ENCODE measurements at regions not wholly inside any gene's neighbourhood (a gene's known extent, or its start where the extent isn't known, plus 50 kb on each side); places are given as distances from the start of the nearest gene placed in this dataset.
"Not testable (repeated sequence)": the region's sequence is repeated elsewhere in the genome, so short reads cannot be mapped to it uniquely, and the experiment has no call there.

DNA sequence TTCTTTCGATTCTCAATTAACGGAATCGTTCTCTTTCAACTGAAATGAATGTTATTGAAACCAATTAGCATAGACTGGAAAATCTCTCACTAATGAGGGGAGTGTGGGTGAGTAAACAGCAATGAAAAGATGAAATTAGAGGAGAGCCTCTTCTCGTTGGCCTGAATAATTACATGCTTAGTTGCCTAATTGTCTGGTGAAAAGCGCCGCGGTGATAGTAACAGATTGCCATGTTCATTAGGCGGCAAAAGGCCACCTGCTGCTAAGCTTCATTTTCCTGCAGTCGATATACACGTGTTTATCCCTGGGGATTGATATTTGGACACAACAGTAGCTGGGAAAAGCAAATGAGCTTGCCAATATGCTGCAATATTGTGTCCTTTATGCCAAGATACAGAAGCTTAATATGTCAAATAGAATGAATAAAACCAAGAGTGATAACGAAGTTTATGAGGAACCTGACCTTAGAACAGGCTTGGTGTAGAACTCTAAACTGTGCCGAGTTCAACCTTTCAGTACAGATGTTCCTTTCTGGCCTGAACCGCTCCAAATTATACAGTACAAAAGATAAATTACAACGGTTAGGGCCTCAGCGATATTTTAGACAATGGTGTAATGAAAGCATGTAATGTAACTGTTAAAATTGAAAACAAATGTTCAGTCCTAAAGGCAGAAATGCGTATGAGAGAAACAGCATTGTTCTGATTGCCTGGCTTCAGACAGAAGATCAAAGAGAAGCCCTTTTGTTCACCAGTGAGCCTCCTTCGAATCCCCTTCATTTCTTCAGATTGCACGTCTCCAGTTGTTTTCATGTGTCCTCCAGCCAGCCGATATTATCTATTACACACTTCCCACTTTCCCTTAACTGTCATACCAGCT, 185.2 kb downstream of the SHOX2 start:
- no peak for DNase-seq

DNA sequence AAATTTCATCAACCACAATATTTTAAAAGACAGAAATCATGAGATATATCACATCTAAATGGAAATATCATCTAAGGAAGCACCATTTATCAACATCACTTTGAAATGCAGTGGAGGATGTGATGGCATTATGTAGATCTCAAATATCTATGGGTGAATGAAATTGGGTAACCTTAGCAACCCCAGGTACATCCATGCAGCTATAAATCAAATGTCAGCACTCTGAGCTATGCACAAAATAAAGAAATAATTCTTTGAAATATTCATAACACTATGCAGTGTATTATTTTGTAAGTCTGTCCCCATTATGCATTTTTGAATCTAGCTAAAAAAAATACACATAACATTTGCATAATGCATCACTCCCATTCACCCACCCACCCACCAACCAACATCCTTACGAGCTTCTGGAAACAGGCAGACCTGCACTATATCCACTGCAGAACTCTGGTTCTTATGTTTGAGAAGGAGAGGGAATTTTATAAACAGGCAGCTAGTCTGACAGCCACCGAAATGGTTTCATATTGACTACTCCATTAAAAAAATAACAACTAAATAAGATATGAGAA, 186.8 kb downstream of the SHOX2 start:
- no peak for DNase-seq

DNA sequence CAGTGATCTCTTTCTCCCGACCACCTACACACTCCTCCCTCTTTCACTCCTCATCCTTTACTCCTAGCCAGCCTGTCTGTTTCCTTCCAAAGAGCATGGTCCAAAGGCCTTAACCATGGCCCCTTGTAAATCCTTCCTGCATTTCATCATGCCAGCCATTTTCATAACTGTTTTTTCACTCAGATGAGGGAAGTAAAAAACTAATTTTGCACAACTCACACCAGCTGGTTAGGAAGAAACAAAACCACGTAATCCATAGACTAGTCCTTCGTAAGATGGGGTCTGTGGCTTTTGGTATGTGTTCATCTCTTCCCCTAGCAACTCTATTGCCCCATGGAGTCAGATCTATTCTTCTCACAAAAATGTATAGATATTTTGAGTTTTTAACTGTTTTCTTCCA, 187.8 kb downstream of the SHOX2 start:
- DNase-seq: no peak

DNA sequence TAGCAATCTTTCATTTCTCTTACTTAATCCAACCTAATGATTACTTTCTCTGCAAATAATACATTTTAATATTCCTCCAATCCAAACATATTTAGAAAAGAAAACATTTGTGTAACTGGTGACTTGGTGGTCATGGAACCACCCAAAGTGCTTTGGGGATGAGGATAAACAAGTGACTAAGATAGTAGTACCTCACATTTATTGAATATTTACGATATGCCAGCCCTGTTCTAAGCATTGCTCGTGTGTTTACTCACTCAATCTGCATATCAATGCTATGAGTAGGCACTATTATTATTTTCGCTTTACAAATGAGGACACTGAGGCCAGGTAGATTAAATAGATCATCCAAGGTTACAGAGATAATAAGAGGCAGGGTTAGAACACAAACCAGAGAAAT, 189.5 kb downstream of the SHOX2 start:
- DNase-seq: no peak

DNA sequence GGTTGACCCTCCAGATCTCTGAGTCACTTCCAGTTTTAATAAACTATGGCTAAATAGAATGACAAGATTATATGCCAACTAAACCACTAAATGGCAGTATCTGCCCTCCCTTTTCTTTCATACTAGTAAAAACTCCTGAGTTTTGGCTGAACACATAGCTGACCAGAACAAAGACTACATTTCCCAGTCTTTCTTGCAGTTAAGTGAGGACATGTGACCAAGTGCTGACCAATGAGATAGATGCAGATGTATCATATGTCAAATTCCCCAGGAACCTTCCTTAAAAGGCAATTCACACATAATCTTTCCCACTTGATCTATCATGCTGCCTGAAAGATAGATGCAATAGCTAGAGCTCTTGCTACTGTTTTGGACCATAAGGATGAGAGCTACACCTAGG, 191.3 kb downstream of the SHOX2 start:
- no peak for DNase-seq

DNA sequence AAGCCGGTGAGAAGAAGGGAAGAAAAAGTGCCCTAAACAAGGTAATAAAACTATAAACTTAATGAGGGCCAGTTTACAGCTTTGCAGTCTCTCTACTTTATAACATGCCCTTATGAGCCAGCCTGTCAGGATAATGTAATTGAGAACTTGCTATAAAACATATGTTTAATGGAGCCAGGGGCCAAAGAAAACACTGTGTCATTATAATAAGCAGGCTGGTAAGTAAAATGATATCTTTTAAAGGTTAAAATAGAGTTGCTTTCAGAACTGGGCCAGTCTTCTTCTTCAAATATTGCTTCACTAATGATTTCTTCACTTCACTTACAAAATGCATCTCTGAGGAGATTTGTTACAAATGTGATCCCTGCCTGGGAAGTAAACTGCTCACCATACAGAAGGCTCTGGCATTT, 192.5 kb downstream of the SHOX2 start:
- no peak for DNase-seq

DNA sequence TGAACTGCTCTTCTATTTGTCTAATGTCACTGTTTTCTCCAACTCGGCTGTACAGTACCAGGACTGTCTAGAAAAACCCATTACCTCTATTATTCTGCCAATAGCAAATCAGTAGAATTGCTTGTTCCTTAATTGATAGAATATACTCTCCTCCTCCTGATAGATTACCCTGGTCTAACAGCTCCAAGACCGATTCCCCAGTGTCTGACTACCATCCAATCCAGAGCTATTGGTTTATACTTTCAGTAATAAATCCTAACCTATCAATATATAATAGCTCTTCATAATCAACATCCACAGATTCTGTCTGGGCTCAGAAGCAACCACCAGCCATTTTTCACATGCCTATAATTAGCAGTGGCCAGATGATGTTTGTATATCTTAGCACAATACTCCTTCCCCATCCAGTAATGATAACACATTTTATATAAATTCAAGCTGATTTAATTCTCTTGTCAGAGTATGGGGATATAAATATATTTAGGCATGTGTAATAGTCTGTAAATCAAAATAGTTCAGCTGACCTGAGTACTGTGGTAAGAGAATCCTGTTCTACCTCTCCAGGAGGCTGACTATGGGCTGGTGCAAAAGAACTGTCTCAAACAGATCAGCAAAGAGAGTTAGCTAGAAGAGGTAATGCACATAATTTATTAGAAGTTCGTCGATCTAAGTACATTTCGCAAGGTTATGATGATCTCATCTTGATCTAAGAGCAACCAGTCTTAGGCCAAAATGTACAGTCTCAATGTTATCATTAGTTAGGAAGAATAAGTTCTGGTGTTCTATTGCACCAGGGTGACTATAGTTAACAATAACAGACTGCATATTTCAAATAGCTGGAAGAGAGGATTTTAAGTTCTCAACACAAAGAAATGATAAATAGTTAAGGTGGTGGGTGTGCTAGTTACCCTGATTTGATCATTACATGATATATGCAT, 193.4 kb downstream of the SHOX2 start:
- DNase-seq: no peak

DNA sequence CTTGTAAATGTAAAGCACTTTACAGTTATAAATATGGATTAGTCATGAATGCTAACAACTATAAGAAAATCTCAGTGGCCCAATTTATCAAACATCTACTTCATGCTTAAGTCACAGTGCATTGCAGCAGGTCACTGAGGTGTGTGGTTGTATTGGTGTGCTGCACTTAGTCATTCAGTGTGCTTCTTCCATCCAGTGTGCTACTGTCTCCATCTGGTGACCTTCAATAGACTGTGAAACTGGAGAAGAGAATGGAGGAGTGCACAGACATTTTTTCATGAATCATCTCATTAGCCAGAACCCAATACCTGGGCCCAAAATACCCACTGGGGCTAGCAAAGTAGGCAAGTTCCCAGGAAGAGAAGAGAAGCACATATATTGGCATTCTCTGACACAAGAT, 199.6 kb downstream of the SHOX2 start:
- DNase-seq: no peak

DNA sequence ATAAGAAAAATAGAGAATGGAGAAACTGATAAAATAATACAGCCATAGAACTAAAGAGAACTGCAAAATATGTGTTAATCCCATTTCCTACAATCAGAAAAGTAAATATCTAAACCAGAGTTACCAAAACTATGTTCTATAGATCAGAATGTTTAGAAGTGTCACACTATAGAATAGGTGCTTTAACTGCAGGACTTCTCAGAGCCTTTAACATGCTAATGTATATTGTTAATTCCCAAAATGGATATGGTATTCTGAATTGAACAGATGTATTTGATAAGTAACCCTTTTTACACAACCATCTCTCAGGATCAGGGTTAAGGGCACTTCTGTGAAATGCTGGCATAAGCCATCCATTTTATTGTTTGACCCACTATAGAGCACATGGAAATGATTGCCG, 200.3 kb downstream of the SHOX2 start:
- DNase-seq: no peak

DNA sequence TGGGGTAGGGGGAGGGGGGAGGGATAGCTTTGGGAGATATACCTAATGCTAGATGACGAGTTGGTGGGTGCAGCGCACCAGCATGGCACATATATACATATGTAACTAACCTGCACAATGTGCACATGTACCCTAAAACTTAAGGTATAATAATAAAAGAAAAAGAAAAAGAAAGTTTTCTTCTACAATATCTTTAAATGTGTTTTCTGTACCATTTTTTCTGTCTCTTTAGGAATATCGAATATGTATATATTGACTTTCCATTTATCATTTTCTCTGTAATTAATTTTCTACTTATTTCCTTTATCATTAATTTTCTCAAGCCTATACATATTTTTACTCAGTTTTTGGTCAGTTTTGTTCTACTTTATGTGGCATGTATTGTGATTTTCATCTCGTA, 203.5 kb downstream of the SHOX2 start:
- DNase-seq: not testable (repeated sequence)

DNA sequence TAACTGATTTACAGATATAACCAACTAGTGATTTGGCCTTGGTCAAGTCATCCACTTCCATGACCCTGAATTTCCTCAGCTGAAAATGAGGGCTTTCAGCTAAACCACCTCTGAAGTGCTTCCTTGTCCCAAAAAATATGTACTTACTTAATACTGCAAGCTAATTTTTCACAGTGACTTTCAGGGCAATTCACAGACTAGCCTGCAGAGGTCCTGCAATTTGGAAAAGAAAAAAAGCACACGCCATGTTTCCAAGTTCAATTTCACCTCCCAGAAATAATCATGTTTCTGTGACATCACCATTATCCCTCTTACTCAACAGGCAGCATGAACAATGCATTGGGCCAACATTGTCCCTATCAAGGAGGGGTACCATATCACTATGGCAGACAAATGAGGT, 218.2 kb downstream of the SHOX2 start:
- no peak for DNase-seq

DNA sequence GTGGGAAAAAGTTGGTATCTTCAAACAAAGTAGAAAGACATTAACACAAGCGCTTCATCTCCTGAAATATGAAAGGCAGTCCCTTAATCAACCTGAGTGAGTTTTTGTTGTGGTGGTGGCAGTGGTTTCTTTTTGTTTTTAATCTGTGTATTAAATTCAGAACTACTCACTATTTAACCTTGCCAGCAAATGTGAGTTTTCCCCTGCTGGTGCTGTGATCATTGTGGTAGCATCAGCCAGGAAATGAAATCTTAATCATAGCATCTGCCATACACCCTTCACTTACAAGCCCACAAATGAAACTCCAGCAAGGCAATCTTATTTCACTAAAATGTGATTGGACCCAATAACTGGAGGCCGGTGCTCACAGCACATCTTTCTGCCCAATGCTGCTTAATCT, 229.7 kb downstream of the SHOX2 start:
- peak in 1 of 5 experiments; percentile 7 for DNase-seq

DNA sequence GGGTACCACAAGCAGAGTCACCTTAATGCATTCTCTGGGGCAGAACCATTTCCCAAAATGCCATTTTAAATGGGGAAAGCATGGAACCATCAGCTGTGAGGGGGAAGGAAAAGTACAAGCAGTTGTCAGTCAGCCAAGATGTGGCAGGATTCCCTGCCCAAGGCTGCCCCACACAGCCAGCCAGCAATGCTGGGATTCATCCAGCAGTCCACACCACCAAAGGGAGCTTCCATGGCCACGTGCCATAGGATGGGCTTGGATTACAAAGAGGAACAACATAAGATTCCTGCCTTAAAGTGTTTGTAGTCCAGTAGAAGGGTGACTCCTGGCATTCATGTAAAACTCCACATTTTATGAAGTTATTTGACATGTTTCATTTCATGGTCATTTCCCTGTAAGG, 233.3 kb downstream of the SHOX2 start:
- DNase-seq: no peak

DNA sequence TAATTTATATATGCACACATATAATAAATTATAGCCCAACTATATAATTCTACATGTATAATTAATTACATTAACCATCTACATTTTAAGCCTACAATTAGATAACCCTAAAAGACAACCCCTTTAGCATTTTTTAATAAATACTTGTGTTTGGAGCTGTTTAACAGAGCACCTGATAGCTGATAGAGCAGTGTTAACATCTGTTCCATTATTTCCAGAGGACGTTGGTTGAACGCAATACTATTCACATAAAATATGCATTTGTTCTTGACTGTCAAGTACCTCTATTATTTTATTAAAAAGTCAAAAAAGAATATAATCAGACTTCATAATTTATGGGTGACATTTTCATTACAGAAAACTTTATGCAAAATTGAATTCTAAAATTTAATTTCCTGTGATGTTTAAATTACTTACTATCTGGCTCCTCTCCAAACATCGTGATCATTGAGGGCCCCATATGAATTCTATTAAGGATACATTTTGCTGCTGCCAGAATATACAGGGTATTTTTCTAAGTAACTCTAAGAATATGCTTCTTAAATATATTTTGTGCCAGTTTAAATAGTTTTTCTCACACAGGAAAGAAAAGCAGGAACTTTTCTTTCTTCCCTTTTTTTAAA, 234.3 kb downstream of the SHOX2 start:
- DNase-seq: no peak

DNA sequence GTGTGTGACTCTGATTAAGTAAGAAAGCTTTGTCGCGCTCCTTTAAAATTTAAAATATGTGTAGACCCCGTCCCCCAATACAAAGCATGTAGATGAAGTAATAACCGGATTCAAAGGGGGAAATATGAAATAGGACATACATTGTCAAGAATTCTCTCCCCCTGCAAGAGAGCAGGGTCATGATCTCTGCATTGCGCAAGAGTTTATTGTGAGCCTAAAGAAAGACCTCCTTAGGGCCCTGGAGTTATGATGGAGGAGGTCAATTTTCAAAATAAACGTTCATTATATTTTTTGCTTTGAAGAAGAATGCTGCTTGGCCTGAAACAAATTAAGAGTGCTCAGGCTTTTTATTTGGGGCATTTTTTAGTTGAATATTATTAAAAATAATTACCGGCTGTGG, 235.0 kb downstream of the SHOX2 start:
- DNase-seq: no peak

DNA sequence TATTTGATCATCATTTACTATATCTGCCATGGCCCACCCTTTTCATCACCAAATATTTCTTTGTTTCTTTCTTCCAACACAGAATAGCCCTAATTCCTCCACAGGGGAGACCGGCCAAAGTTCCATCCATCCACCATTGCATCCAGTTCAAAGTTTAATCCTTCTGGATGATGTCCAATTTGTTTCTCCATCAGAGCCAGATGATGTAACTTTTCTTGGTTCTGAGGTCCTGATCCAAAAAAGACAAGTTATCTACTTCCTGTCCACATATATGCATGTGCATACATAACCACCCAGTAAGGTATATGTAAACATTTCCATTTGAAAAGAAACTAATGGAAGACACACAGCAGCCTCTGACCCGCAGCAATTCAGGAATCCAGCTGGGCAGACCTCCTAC, 237.3 kb downstream of the SHOX2 start:
- no peak for DNase-seq

DNA sequence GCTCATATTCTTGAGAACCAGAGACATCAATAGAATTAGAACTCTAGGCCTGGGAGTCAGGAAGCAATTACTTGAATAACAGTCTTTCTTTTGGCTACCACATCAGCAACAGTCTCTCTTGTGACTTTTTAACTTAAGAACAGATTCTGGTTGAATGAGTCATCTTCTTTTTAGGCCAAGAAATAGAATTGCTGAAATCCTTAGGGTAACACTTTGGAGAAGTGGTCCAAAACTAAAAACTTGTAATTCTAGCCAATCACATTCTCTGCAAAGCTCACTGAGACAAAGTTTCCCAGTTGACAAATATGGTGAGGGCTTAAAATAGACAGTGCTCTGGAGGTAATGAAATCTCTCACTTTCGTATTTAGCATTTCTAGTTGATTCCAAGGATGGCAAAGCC, 238.0 kb downstream of the SHOX2 start:
- no peak for DNase-seq

DNA sequence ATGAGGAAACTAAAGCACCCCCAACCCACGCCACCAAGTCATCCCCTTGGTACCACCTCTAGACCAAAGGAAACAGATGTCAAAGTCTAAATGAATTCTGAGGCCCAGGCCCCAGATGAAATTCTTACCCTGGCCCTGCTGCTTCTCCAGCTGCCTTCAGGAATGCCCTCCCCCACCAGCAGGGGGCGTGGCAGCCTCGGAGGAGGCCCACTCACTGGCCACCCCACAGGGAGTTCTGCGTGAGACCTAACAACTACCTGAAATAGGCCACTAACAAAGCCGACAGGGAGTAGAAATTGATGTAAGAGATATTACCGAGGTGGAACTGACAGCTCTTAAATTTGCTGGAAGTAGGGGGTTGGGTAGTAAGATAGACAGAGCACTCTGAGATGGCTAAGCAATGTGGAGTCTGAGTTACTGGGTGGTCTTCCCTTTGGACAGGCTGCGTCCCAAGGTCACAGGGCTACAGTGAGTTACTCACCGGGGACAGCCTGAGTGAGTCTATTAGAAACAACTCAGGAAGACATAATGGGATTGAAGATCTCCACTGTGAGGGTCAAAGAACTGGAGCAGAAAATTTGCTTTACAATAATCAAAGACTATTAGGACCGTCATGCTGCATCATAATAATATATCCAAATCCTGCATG, 240.7 kb downstream of the SHOX2 start:
- DNase-seq: peak in 3 of 5 experiments; percentile 14 to 51 (median 24)

DNA sequence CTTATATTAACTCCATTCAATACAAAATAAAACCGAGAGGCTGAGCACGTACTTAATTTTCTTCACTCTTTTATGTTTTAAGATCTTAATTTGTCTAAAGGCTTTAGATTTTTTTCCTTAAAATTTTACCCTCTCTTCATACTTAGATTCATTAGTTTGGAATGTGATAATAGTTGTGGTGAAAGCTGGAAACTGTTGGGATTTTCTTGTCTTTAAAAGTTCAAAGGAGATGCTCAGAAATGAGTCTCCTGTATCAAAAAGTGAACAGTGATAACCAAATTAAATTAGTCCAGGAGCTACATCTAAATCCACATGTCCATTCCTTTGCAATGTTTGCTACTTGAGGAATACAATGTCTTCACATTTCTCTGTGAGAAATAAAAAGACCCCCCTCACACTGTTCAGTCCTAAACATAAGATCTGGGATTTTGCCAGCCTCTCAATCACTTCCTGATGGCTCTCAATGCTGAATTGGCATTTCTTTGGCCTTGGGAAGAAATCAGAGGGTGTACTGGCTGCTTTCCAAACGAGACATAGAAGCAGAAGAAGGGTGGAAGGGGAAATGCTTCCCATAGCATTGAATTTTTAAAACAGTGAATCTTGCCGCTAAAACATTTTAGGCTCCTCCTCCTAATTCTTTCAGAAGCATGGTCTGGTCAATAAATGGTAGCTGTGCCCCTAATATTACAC, 245.0 kb downstream of the SHOX2 start:
- DNase-seq: no peak

DNA sequence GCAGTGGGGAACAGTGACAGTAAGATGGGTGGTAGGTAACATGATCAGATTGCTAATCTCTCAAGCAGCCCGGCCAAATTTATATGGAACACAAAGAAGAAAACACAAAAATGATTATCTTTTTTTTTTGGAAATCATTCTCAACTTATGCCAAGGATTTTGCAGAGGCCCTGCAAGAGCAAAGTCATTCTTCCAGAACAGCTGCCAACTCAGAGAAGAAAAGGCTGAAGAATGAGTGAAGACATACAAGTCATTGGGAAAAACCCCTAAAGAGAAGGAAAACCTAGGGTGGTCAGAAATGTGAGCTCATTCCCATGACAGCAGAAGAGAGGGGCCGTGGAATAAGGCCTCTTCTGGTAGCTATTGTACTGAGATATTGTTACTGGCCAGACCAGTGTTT, 246.7 kb downstream of the SHOX2 start:
- DNase-seq: no peak

DNA sequence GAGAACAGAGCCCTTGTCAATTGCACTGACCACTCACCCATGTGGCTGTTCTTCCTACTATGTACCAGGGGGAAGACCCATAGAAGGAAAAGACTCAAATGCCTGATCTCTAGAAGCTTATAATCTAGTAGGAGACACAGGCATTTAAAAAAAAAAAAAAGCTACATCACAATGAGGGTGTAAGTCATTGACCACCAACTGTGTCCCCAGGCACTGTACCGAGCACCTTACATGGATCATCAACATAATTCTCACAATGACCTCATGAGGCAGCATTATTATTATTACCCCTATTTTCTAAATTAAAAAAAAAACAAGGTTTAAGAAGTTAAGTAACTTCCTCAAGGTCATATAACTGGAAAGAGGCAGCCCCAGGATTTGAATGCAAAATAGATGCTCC, 247.4 kb downstream of the SHOX2 start:
- no peak for DNase-seq

DNA sequence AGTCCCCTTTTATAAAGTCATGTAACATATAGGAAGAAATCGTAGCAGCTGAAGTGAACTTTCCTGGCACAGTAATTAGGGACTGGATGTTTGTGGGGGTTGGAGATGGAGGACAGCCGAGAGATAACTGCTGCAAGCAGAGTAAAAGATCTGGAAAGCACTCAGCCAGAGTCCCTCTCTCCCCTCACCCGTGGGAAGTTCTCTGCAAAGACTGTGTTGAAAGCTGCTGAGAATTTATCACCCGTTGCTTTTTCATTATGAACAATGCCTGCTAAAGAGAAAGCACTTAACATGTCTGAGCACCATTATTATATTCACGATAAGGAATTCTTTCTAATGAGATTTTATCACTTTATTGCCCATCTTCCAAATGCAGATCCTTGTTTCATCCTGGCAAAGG, 248.8 kb downstream of the SHOX2 start:
- DNase-seq: no peak

Measured in T-helper 2 cell (primary cell).